ENCODE measurements at regions not wholly inside any gene's neighbourhood (a gene's known extent, or its start where the extent isn't known, plus 50 kb on each side); places are given as distances from the start of the nearest gene placed in this dataset.

DNA sequence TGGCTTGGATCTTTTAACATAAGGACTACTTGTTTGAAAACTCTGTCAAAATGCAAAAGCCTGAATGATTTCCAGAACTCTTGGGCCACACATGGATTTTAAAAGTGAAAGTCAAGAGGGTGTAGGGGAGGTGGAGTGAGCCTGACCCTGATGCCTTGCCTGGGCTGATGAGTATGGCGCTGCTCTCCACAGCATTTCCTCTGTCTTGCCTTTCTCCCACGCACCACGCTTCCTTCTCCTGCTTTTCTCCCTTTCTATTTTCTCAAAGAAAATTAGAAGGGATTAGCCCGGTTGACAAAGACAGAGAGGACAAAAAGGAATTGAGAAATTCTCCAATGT is 207.0 kb upstream of the CCDC68 start:
- ChIA-PET POLR2A (no interaction called here), CTCF (no interaction called here)
- no peaks in the 10 kb centered on the region for H3K9me3 ChIP-seq
- no peaks in the 10 kb centered on the region for H3K4me1 ChIP-seq (ENCODE audit: control insufficient read depth in 1 of 2, extremely low read depth in 1 of 2, insufficient read depth in 2 of 2, low read length in 2 of 2)
- no peak overlapping the region for H3K4me3 ChIP-seq (ENCODE audit: control insufficient read depth in 1 of 2, extremely low read depth in 1 of 2, low read length in 1 of 2)
- ATAC-seq (replicated peaks in 1 of 4) (no peak), DNase-seq (no peak)
- H3K4me3 Mint-ChIP-seq = no peak overlapping the region
- no peaks in the 10 kb centered on the region for H3K4me1 Mint-ChIP-seq
- H3K36me3 Mint-ChIP-seq = no peaks in the 10 kb centered on the region
- H3K27me3 Mint-ChIP-seq = peaks cover 0 to 3% of the 10 kb centered on the region in 2 donors
- no CpG with 5 or more reads among the region's 4 CpGs for WGBS (ENCODE audit: insufficient coverage)
- H3K9me3 Mint-ChIP-seq = peaks cover 0 to 10% (median 8%) of the 10 kb centered on the region in 3 donors
- H3K36me3 ChIP-seq (ENCODE audit: control insufficient read depth in 2 of 2, extremely low read depth in 1 of 2, insufficient read depth in 1 of 2, low read length in 1 of 2) = no peaks in the 10 kb centered on the region
- H3K27ac ChIP-seq (ENCODE audit: low read length) = no peak overlapping the region
- no peaks in the 10 kb centered on the region for H3K27me3 ChIP-seq (replicated peaks in 1 of 2; ENCODE audit: control insufficient read depth in 2 of 2, extremely low read depth in 1 of 2, insufficient read depth in 2 of 2, low read length in 1 of 2)
- no peak overlapping the region for H3K27ac Mint-ChIP-seq

DNA sequence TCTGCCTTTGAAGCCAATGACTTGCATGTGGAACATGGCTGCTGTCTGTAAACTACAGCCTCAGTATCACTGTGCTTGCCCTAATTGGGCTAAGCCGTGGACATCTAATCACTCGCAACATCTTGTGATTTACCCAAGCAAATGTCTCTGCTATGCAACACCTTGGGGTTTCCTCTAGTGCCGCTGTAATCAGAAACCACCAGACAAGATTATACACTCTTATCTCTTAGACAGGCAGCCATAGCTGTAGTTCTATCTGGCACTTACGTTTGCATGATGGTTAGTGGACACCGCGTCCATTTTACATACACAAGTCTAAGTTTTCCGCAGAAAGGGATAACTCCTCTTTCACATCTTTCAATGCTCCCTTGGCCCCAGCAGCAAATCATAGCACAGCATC is 204.3 kb upstream of the CCDC68 start:
- DNase-seq = no peak
- H3K27me3 Mint-ChIP-seq = peaks cover 0 to 3% of the 10 kb centered on the region in 2 donors
- no peak overlapping the region for H3K4me3 Mint-ChIP-seq
- Histone ChIP-seq H3K4me3 (ENCODE audit: control insufficient read depth in 1 of 2, extremely low read depth in 1 of 2, low read length in 1 of 2) (no peak overlapping the region), H3K4me1 (ENCODE audit: control insufficient read depth in 1 of 2, extremely low read depth in 1 of 2, insufficient read depth in 2 of 2, low read length in 2 of 2) (no peaks in the 10 kb centered on the region), H3K27me3 (replicated peaks in 1 of 2; ENCODE audit: control insufficient read depth in 2 of 2, extremely low read depth in 1 of 2, insufficient read depth in 2 of 2, low read length in 1 of 2) (no peaks in the 10 kb centered on the region), H3K9me3 (no peaks in the 10 kb centered on the region), H3K36me3 (ENCODE audit: control insufficient read depth in 2 of 2, extremely low read depth in 1 of 2, insufficient read depth in 1 of 2, low read length in 1 of 2) (no peaks in the 10 kb centered on the region), H3K27ac (ENCODE audit: low read length) (no peak overlapping the region)
- H3K9me3 Mint-ChIP-seq = peaks cover 0 to 6% (median 4%) of the 10 kb centered on the region in 3 donors
- H3K4me1 Mint-ChIP-seq = no peaks in the 10 kb centered on the region
- WGBS (ENCODE audit: insufficient coverage) = 89% methylated on average over 7 of the region's 7 CpGs
- ATAC-seq (replicated peaks in 1 of 4) = no peak
- CTCF ChIA-PET = no interaction called here
- POLR2A ChIA-PET = no interaction called here
- H3K27ac Mint-ChIP-seq = no peak overlapping the region
- no peaks in the 10 kb centered on the region for H3K36me3 Mint-ChIP-seq

DNA sequence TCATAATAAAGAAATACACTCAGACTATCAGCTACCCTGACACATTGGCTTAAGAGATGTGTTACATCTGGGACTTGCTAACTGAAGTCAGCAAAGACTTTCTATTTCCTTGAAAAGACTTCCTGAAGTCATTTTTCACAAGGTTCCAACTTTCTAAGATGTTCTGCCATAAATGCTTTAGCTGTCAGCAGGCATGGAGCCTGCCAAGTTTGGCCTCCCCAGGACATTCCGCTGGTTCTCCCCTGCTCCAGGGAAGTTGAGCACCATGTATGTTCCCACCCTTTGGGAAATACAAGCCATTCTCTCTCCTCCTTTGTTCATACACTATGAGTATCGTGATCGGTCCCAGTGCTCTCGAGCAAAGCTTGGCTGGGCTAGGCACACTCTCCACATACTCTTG is 202.7 kb upstream of the CCDC68 start:
- Mint-ChIP-seq H3K9me3 (peaks cover 0 to 3% (median 0%) of the 10 kb centered on the region in 3 donors), H3K4me3 (no peak overlapping the region), H3K4me1 (no peaks in the 10 kb centered on the region), H3K27ac (no peak overlapping the region), H3K27me3 (peaks cover 0 to 3% of the 10 kb centered on the region in 2 donors), H3K36me3 (no peaks in the 10 kb centered on the region)
- ChIA-PET POLR2A (no interaction called here), CTCF (no interaction called here)
- H3K27me3 ChIP-seq (replicated peaks in 1 of 2; ENCODE audit: control insufficient read depth in 2 of 2, extremely low read depth in 1 of 2, insufficient read depth in 2 of 2, low read length in 1 of 2) = no peaks in the 10 kb centered on the region
- no peaks in the 10 kb centered on the region for H3K36me3 ChIP-seq (ENCODE audit: control insufficient read depth in 2 of 2, extremely low read depth in 1 of 2, insufficient read depth in 1 of 2, low read length in 1 of 2)
- WGBS (ENCODE audit: insufficient coverage) = 95% methylated on average over 2 of the region's 4 CpGs
- no peaks in the 10 kb centered on the region for H3K9me3 ChIP-seq
- ATAC-seq (replicated peaks in 1 of 4) = no peak
- no peak overlapping the region for H3K27ac ChIP-seq (ENCODE audit: low read length)
- H3K4me3 ChIP-seq (ENCODE audit: control insufficient read depth in 1 of 2, extremely low read depth in 1 of 2, low read length in 1 of 2) = no peak overlapping the region
- H3K4me1 ChIP-seq (ENCODE audit: control insufficient read depth in 1 of 2, extremely low read depth in 1 of 2, insufficient read depth in 2 of 2, low read length in 2 of 2) = no peaks in the 10 kb centered on the region
- no peak for DNase-seq

DNA sequence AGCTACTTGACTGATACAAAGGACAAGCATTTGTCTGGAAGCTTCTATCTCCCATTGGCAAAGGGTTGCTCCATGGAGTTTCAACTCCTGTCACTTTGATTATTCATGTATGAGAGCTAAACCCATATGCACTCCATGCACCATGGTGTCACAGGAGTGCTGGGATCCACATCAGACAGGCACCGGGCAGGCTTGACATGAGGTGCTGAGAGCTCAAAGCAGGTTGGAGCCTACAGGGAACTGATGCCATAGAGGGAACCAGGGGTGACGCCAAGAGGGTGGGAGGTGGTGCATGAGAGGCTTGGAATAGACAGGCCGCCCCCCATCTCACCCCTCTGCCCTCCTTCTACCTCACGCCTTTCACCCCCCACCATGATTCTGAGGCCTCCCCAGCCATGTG is 199.8 kb upstream of the CCDC68 start:
- ATAC-seq (replicated peaks in 1 of 4) (no peak), DNase-seq (no peak)
- Mint-ChIP-seq H3K36me3 (no peaks in the 10 kb centered on the region), H3K9me3 (peaks cover 0 to 3% (median 0%) of the 10 kb centered on the region in 3 donors), H3K27ac (no peak overlapping the region), H3K4me1 (no peaks in the 10 kb centered on the region), H3K4me3 (no peak overlapping the region), H3K27me3 (peaks cover 0 to 3% of the 10 kb centered on the region in 2 donors)
- POLR2A ChIA-PET = no interaction called here
- Histone ChIP-seq H3K4me1 (ENCODE audit: control insufficient read depth in 1 of 2, extremely low read depth in 1 of 2, insufficient read depth in 2 of 2, low read length in 2 of 2) (no peaks in the 10 kb centered on the region), H3K4me3 (ENCODE audit: control insufficient read depth in 1 of 2, extremely low read depth in 1 of 2, low read length in 1 of 2) (no peak overlapping the region), H3K36me3 (ENCODE audit: control insufficient read depth in 2 of 2, extremely low read depth in 1 of 2, insufficient read depth in 1 of 2, low read length in 1 of 2) (no peaks in the 10 kb centered on the region), H3K9me3 (no peaks in the 10 kb centered on the region), H3K27ac (ENCODE audit: low read length) (no peak overlapping the region), H3K27me3 (replicated peaks in 1 of 2; ENCODE audit: control insufficient read depth in 2 of 2, extremely low read depth in 1 of 2, insufficient read depth in 2 of 2, low read length in 1 of 2) (no peaks in the 10 kb centered on the region)
- WGBS (ENCODE audit: insufficient coverage) = 80% methylated on average over 1 of the region's 4 CpGs
- CTCF ChIA-PET = no interaction called here

DNA sequence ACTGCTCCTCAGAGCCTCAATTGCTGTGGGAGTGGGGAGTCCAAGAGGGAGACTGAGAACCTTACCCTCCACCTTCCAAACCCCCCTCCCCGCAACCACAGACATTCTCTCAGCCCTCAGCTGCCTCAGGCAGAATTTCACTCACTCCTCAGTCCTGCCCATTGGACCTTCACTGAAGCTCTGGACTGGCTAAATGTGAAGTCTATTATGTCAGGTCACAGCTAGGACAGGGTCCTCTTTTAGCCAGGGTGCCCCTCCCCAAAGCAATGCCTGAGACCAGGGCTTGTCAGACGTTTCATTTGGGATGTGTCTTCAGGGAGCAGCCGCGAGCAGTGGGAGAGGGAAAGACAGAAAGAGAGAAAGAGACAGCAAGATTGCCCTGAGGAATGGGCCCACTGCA is 199.3 kb upstream of the CCDC68 start:
- H3K9me3 ChIP-seq = no peaks in the 10 kb centered on the region
- no peak overlapping the region for H3K27ac Mint-ChIP-seq
- H3K4me3 Mint-ChIP-seq = no peak overlapping the region
- no peaks in the 10 kb centered on the region for H3K4me1 ChIP-seq (ENCODE audit: control insufficient read depth in 1 of 2, extremely low read depth in 1 of 2, insufficient read depth in 2 of 2, low read length in 2 of 2)
- no peaks in the 10 kb centered on the region for H3K36me3 ChIP-seq (ENCODE audit: control insufficient read depth in 2 of 2, extremely low read depth in 1 of 2, insufficient read depth in 1 of 2, low read length in 1 of 2)
- CTCF ChIA-PET = no interaction called here
- no peak for DNase-seq
- H3K4me3 ChIP-seq (ENCODE audit: control insufficient read depth in 1 of 2, extremely low read depth in 1 of 2, low read length in 1 of 2) = no peak overlapping the region
- WGBS (ENCODE audit: insufficient coverage) = no CpG with 5 or more reads among the region's 4 CpGs
- no peaks in the 10 kb centered on the region for H3K36me3 Mint-ChIP-seq
- POLR2A ChIA-PET = no interaction called here
- peaks cover 0 to 3% of the 10 kb centered on the region in 2 donors for H3K27me3 Mint-ChIP-seq
- H3K27me3 ChIP-seq (replicated peaks in 1 of 2; ENCODE audit: control insufficient read depth in 2 of 2, extremely low read depth in 1 of 2, insufficient read depth in 2 of 2, low read length in 1 of 2) = no peaks in the 10 kb centered on the region
- H3K9me3 Mint-ChIP-seq = peaks cover 0 to 3% (median 0%) of the 10 kb centered on the region in 3 donors
- no peaks in the 10 kb centered on the region for H3K4me1 Mint-ChIP-seq
- ATAC-seq (replicated peaks in 1 of 4) = no peak
- H3K27ac ChIP-seq (ENCODE audit: low read length) = no peak overlapping the region

DNA sequence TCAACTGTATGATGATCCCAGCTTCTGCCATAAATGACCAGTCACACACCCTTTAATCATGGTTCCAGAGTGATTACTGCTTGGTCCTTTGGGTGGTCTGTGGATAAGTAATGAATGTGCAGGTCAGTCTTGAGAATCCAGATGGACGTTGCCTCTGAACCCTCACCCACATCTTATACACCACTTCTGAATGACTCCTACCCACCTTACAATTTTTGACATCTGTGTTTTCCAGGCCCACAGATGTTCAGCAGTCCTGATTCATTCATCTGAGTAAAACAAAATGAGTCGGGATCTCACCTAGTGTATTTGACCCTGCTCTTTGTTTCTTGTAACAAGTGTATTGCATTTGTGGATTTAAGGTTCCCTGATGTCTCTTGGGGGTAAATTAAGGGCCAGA is 194.1 kb upstream of the CCDC68 start:
- no peaks in the 10 kb centered on the region for H3K4me1 Mint-ChIP-seq
- peaks cover 0 to 7% of the 10 kb centered on the region in 2 donors for H3K27me3 Mint-ChIP-seq
- CTCF ChIA-PET = no interaction called here
- 80% methylated on average over 1 of the region's 2 CpGs for WGBS (ENCODE audit: insufficient coverage)
- Histone ChIP-seq H3K9me3 (no peaks in the 10 kb centered on the region), H3K4me1 (ENCODE audit: control insufficient read depth in 1 of 2, extremely low read depth in 1 of 2, insufficient read depth in 2 of 2, low read length in 2 of 2) (no peaks in the 10 kb centered on the region), H3K27ac (ENCODE audit: low read length) (no peak overlapping the region), H3K36me3 (ENCODE audit: control insufficient read depth in 2 of 2, extremely low read depth in 1 of 2, insufficient read depth in 1 of 2, low read length in 1 of 2) (no peaks in the 10 kb centered on the region), H3K4me3 (ENCODE audit: control insufficient read depth in 1 of 2, extremely low read depth in 1 of 2, low read length in 1 of 2) (no peak overlapping the region), H3K27me3 (replicated peaks in 1 of 2; ENCODE audit: control insufficient read depth in 2 of 2, extremely low read depth in 1 of 2, insufficient read depth in 2 of 2, low read length in 1 of 2) (no peaks in the 10 kb centered on the region)
- H3K9me3 Mint-ChIP-seq = peaks cover 0 to 3% (median 0%) of the 10 kb centered on the region in 3 donors
- H3K36me3 Mint-ChIP-seq = no peaks in the 10 kb centered on the region
- DNase-seq (no peak), ATAC-seq (replicated peaks in 1 of 4) (no peak)
- no peak overlapping the region for H3K27ac Mint-ChIP-seq
- POLR2A ChIA-PET = no interaction called here
- H3K4me3 Mint-ChIP-seq = no peak overlapping the region

DNA sequence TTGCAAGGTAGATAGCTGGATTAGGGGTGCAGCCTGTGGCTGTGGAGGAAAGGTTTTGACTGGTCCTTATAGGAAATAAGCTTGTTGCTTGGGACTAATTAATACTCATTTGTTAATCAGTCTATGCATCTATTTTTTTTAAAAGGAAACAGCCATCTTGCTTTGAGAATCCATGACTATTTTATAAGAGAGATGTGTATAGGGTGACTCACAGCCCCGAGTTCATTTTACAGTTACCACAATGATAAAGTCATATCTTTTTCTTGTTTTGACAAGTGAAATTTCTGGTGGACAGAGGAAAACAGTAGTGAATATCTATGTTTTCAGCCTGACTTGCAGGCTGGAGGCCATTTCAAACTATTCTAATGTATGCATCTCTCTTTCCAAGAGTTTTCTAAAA is 193.5 kb upstream of the CCDC68 start:
- Histone ChIP-seq H3K4me1 (ENCODE audit: control insufficient read depth in 1 of 2, extremely low read depth in 1 of 2, insufficient read depth in 2 of 2, low read length in 2 of 2) (no peaks in the 10 kb centered on the region), H3K9me3 (no peaks in the 10 kb centered on the region), H3K27ac (ENCODE audit: low read length) (no peak overlapping the region), H3K36me3 (ENCODE audit: control insufficient read depth in 2 of 2, extremely low read depth in 1 of 2, insufficient read depth in 1 of 2, low read length in 1 of 2) (no peaks in the 10 kb centered on the region), H3K27me3 (replicated peaks in 1 of 2; ENCODE audit: control insufficient read depth in 2 of 2, extremely low read depth in 1 of 2, insufficient read depth in 2 of 2, low read length in 1 of 2) (no peaks in the 10 kb centered on the region), H3K4me3 (ENCODE audit: control insufficient read depth in 1 of 2, extremely low read depth in 1 of 2, low read length in 1 of 2) (no peak overlapping the region)
- Mint-ChIP-seq H3K4me3 (no peak overlapping the region), H3K27ac (no peak overlapping the region), H3K27me3 (peaks cover 0 to 7% of the 10 kb centered on the region in 2 donors), H3K36me3 (no peaks in the 10 kb centered on the region), H3K9me3 (no peaks in the 10 kb centered on the region), H3K4me1 (no peaks in the 10 kb centered on the region)
- DNase-seq (no peak), ATAC-seq (replicated peaks in 1 of 4) (no peak)
- WGBS (ENCODE audit: insufficient coverage) = no CpG with 5 or more reads among the region's 1 CpG
- ChIA-PET CTCF (no interaction called here), POLR2A (no interaction called here)

All from T-cell (primary cell).